SK-N-SH (cell line): ENCODE measurements at regions not wholly inside any gene's neighbourhood (a gene's known extent, or its start where the extent isn't known, plus 50 kb on each side); places are given as distances from the start of the nearest gene placed in this dataset.

Source experiments
- CTCF ChIA-PET: fragments of 300-600, 350-600 bp; formaldehyde crosslinking; extraction: SDS; loops from one replicate; lab custom pipeline; 2021; lab: Yijun Ruan, JAX
- POLR2A ChIA-PET: fragments of 350-600 bp; sonication (Branson Sonifier 250); formaldehyde crosslinking; extraction: SDS; loops from one replicate; lab custom pipeline; 2020; ENCODE audit warnings: antibody characterized with exemption, inconsistent platforms; lab: Yijun Ruan, JAX
- DNase-seq: peaks from one replicate; pipeline ENCODE4 v3.0.0; 2012
- H2AFZ ChIP-seq: fragments of 200-600 bp; sonication (generic); 2 replicates; pipeline ENCODE4 v1.8.1; 2016; ENCODE audit warnings: antibody characterized with exemption, mild to moderate bottlenecking, low read depth
- H3F3A ChIP-seq: fragments of 200-600 bp; sonication (generic); replicated peaks from 2 replicates; pipeline ENCODE3; 2016; ENCODE audit warnings: antibody characterized with exemption, mild to moderate bottlenecking; ENCODE audit not compliant: insufficient read depth
- H3K27ac ChIP-seq, 2 experiments: fragments of 200-500 bp in 1 of 2; fragments of 200-600 bp in 1 of 2; sonication (Bioruptor generic) in 1 of 2; sonication (generic), shearing (Covaris generic) in 1 of 2; 2 replicates each; pipeline versions ENCODE4 v1.5.1 to v1.6.1; 2014 to 2016; ENCODE audit warnings: low read depth in 2 of 2, inconsistent platforms in 1 of 2, low read length in 1 of 2, mild to moderate bottlenecking in 1 of 2, mixed read lengths in 1 of 2
- H3K27me3 ChIP-seq: fragments of 200-600 bp; sonication (generic), shearing (Covaris generic); 2 replicates; pipeline ENCODE4 v1.6.1; 2016; ENCODE audit warnings: mixed run types; ENCODE audit not compliant: insufficient read depth
- H3K36me3 ChIP-seq, 2 experiments: fragments of 200-500 bp in 1 of 2; fragments of 200-600 bp in 1 of 2; sonication (Bioruptor generic) in 1 of 2; sonication (generic) in 1 of 2; replicated peaks in 1 of 2; 2 replicates each; pipeline versions ENCODE3 to v1.5.1; 2014 to 2016; ENCODE audit warnings: low read length in 1 of 2, mild to moderate bottlenecking in 1 of 2; ENCODE audit not compliant: insufficient read depth in 2 of 2, control insufficient read depth in 1 of 2
- H3K4me1 ChIP-seq, 2 experiments: fragments of 200-500 bp in 1 of 2; fragments of 200-600 bp in 1 of 2; sonication (Bioruptor generic) in 1 of 2; sonication (generic), shearing (Covaris generic) in 1 of 2; 2 replicates each; pipeline versions ENCODE4 v1.5.1 to v1.6.1; 2014 to 2016; ENCODE audit warnings: low read depth in 1 of 2, low read length in 1 of 2, mixed run types in 1 of 2; ENCODE audit not compliant: insufficient read depth in 2 of 2, control insufficient read depth in 1 of 2
- H3K4me2 ChIP-seq: fragments of 200-600 bp; sonication (generic), shearing (Covaris generic); 2 replicates; pipeline ENCODE4 v1.6.1; 2017; ENCODE audit warnings: mixed run types
- H3K4me3 ChIP-seq, 2 experiments: fragments of 200-500 bp in 1 of 2; fragments of 200-600 bp in 1 of 2; sonication (Bioruptor generic) in 1 of 2; sonication (generic), shearing (Covaris generic) in 1 of 2; 2 replicates each; pipeline versions ENCODE4 v1.5.1 to v1.8.1; 2014 to 2016; ENCODE audit warnings: low read depth in 2 of 2, inconsistent platforms in 1 of 2, low read length in 1 of 2, mild to moderate bottlenecking in 1 of 2, mixed read lengths in 1 of 2, moderate library complexity in 1 of 2
- H3K79me2 ChIP-seq: fragments of 200-600 bp; sonication (generic); 2 replicates; pipeline ENCODE4 v1.8.1; 2017; ENCODE audit warnings: mild to moderate bottlenecking; ENCODE audit not compliant: insufficient read depth
- H3K9ac ChIP-seq: fragments of 200-600 bp; sonication (generic); 2 replicates; pipeline ENCODE4 v1.6.1; 2017; ENCODE audit warnings: mixed run types
- H3K9me2 ChIP-seq: fragments of 200-600 bp; sonication (generic); 2 replicates; pipeline ENCODE4 v1.6.1; 2017; ENCODE audit warnings: mixed run types
- H3K9me3 ChIP-seq: fragments of 200-600 bp; sonication (generic); 2 replicates; pipeline ENCODE4 v1.6.1; 2017; ENCODE audit warnings: mixed run types, mild to moderate bottlenecking, moderate library complexity
- H4K20me1 ChIP-seq: fragments of 200-600 bp; sonication (generic); 2 replicates; pipeline ENCODE4 v1.6.1; 2017; ENCODE audit warnings: mild to moderate bottlenecking, mixed run types; ENCODE audit not compliant: insufficient read depth
- EP300 ChIP-seq, 2 experiments: IDR thresholded peaks; 2 replicates each; pipeline versions ENCODE4 v1.4.0 to v1.6.1; 2012; ENCODE audit warnings: borderline replicate concordance in 1 of 2, low read depth in 1 of 2, low read length in 1 of 2
- EZH2phosphoT487 ChIP-seq: fragments of 200-600 bp; sonication (generic); IDR thresholded peaks from 2 replicates; pipeline ENCODE4 v1.6.1; 2017; ENCODE audit warnings: low read depth, mixed run types, mild to moderate bottlenecking, antibody characterized with exemption, moderate library complexity, borderline replicate concordance
- FOXJ3 ChIP-seq: sonication (generic); formaldehyde crosslinking; IDR thresholded peaks from 2 replicates; pipeline ENCODE4 v1.5.1; 2020; ENCODE audit warnings: mild to moderate bottlenecking, missing genetic modification reagents
- GATA2 ChIP-seq: sonication (generic); formaldehyde crosslinking; IDR thresholded peaks from 2 replicates; pipeline ENCODE4 v1.5.0; 2020; ENCODE audit warnings: mild to moderate bottlenecking, missing genetic modification reagents
- MXI1 ChIP-seq: IDR thresholded peaks from 2 replicates; pipeline ENCODE4 v1.6.1; 2012; ENCODE audit warnings: mild to moderate bottlenecking, low read depth, low read length, improper control_type of control experiment
- NFIC ChIP-seq: IDR thresholded peaks from 2 replicates; pipeline ENCODE4 v1.4.0; 2012; ENCODE audit warnings: borderline replicate concordance
- NRF1 ChIP-seq: IDR thresholded peaks from 2 replicates; pipeline ENCODE4 v1.6.1; 2012; ENCODE audit warnings: low read depth, mild to moderate bottlenecking, low read length
- PBX3 ChIP-seq: IDR thresholded peaks from 2 replicates; pipeline ENCODE4; 2012
- RAD21 ChIP-seq: IDR thresholded peaks from 2 replicates; pipeline ENCODE4 v1.6.1; 2012; ENCODE audit warnings: mild to moderate bottlenecking, low read length
- RFX5 ChIP-seq: IDR thresholded peaks from 2 replicates; pipeline ENCODE4 v1.6.1; 2012; ENCODE audit warnings: mild to moderate bottlenecking, improper control_type of control experiment, low read length
- SIN3A ChIP-seq: IDR thresholded peaks from 2 replicates; pipeline ENCODE4 v1.6.1; 2012; ENCODE audit warnings: low read depth, mild to moderate bottlenecking, low read length, moderate library complexity, borderline replicate concordance
- TAF1 ChIP-seq: IDR thresholded peaks from 2 replicates; pipeline ENCODE4 v1.6.1; 2012; ENCODE audit warnings: low read depth, mild to moderate bottlenecking, low read length, moderate library complexity, borderline replicate concordance
- TEAD4 ChIP-seq: IDR thresholded peaks from 2 replicates; pipeline ENCODE4 v1.4.0; 2012; ENCODE audit warnings: mild to moderate bottlenecking, borderline replicate concordance; ENCODE audit not compliant: insufficient read depth
- USF1 ChIP-seq: IDR thresholded peaks from 2 replicates; pipeline ENCODE4 v1.4.0; 2012; ENCODE audit warnings: low read depth, borderline replicate concordance
- WGBS: methylation state at CpG from one replicate; pipeline ENCODE4 v1.1.6; 2017; ENCODE audit warnings: low lambda C conversion rate; 5-methylcytosine and 5-hydroxymethylcytosine counted together
- TF ChIP-seq, protein P1 (sequence below): fragments of 200-600 bp; sonication (generic); IDR thresholded peaks from 2 replicates; pipeline ENCODE4 v1.6.1; 2017; ENCODE audit warnings: antibody characterized with exemption, mild to moderate bottlenecking, moderate library complexity
- TF ChIP-seq, protein P2 (sequence below): IDR thresholded peaks from 2 replicates; pipeline ENCODE4 v1.6.1; 2012; ENCODE audit warnings: mild to moderate bottlenecking, low read depth, low read length, moderate library complexity
- TF ChIP-seq, protein P3 (sequence below): fragments of 150-350 bp; IDR thresholded peaks from 2 replicates; pipeline ENCODE4 v1.6.1; 2017; ENCODE audit warnings: antibody characterized with exemption, low read length, low read depth, borderline replicate concordance

DNA sequence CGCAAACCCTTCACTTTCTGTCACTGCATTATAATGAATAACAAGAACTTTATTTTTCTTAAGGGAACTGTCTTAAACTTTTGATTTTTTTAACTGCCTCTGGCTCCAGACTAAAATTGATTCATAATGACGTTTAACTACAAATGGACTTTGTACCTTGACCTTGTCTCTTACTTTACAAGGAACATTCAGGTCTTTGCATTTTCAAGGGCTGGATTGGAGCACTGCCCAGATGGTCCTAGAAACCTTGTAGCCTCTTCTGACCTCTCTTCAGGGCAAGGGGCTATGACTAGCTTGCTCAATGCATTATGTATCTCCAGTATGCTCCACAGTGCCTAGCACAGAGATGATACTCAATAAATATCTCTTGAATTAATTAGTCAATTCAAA, 612.6 kb upstream of the CLINT1 start:
- POLR2A ChIA-PET = no interaction called here
- Histone ChIP-seq H3K79me2 (no peaks in the 10 kb centered on the region), H4K20me1 (no peaks in the 10 kb centered on the region), H3K4me3 (no peak overlapping the region), H3F3A (no peaks in the 10 kb centered on the region), H3K36me3 (no peaks in the 10 kb centered on the region), H3K4me1 (no peaks in the 10 kb centered on the region), H3K9ac (no peak overlapping the region), H3K4me2 (no peak overlapping the region), H3K9me3 (no peaks in the 10 kb centered on the region), H3K27me3 (peaks cover 5% of the 10 kb centered on the region; the same call in 1 of the 2 replicates), H2AFZ (no peak overlapping the region), H3K9me2 (no peaks in the 10 kb centered on the region), H3K27ac (no peak overlapping the region)
- no peak for DNase-seq
- 48% methylated on average over 2 of the region's 2 CpGs for WGBS
- TF ChIP-seq TEAD4 (no peak), FOXJ3 (CRISPR knock-in tag) (no peak)
- TF ChIP-seq, protein P1, sequence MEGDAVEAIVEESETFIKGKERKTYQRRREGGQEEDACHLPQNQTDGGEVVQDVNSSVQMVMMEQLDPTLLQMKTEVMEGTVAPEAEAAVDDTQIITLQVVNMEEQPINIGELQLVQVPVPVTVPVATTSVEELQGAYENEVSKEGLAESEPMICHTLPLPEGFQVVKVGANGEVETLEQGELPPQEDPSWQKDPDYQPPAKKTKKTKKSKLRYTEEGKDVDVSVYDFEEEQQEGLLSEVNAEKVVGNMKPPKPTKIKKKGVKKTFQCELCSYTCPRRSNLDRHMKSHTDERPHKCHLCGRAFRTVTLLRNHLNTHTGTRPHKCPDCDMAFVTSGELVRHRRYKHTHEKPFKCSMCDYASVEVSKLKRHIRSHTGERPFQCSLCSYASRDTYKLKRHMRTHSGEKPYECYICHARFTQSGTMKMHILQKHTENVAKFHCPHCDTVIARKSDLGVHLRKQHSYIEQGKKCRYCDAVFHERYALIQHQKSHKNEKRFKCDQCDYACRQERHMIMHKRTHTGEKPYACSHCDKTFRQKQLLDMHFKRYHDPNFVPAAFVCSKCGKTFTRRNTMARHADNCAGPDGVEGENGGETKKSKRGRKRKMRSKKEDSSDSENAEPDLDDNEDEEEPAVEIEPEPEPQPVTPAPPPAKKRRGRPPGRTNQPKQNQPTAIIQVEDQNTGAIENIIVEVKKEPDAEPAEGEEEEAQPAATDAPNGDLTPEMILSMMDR = no peak
- CTCF ChIA-PET = no interaction called here

DNA sequence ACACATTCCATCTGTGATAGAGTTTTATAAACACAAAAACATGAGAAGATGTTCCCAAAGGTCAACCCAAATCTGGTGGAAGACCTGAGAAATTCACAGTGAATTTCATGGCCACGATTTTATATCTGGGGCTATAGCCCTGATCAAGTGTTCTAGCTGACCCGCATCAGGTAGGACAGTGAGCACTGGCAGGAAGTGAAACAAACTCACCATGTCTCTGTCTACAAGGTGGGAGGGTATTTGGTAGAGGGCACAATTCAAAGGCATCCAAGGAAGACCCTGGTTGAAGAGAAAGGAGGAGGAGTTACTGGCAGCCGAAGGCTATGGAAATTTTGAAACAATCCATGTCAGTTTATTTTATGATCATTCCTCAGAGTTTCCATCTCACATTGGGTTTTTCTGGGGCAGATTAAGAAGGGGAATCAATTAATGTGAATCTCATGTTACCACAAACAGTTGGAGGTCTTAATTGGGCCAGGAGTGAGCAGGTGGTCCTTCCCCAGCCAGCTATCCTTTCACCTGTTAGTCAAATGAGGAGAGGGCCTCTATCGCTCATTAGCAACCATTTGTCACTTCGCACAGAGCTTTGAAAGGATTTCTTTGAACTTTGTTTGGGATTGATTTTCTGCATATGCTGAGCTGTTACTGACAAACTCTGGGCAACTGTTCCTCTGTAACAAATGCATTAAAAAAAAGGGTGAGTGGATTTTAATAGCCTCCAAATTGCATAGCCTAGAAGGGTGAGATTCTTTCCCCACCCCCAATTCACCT, 612.0 kb upstream of the CLINT1 start:
- H4K20me1 ChIP-seq = no peaks in the 10 kb centered on the region
- no peaks in the 10 kb centered on the region for H3K36me3 ChIP-seq
- H3K9ac ChIP-seq = no peak overlapping the region
- ChIA-PET POLR2A (no interaction called here), CTCF (no interaction called here)
- no peaks in the 10 kb centered on the region for H3K79me2 ChIP-seq
- H3F3A ChIP-seq = no peaks in the 10 kb centered on the region
- H3K27me3 ChIP-seq = peaks cover 5% of the 10 kb centered on the region; the same call in 1 of the 2 replicates
- WGBS = 58% methylated on average over 5 of the region's 5 CpGs
- no peak overlapping the region for H2AFZ ChIP-seq
- H3K4me1 ChIP-seq = no peaks in the 10 kb centered on the region
- H3K4me3 ChIP-seq = no peak overlapping the region
- TF ChIP-seq NFIC = no peak
- TF ChIP-seq, protein P2, sequence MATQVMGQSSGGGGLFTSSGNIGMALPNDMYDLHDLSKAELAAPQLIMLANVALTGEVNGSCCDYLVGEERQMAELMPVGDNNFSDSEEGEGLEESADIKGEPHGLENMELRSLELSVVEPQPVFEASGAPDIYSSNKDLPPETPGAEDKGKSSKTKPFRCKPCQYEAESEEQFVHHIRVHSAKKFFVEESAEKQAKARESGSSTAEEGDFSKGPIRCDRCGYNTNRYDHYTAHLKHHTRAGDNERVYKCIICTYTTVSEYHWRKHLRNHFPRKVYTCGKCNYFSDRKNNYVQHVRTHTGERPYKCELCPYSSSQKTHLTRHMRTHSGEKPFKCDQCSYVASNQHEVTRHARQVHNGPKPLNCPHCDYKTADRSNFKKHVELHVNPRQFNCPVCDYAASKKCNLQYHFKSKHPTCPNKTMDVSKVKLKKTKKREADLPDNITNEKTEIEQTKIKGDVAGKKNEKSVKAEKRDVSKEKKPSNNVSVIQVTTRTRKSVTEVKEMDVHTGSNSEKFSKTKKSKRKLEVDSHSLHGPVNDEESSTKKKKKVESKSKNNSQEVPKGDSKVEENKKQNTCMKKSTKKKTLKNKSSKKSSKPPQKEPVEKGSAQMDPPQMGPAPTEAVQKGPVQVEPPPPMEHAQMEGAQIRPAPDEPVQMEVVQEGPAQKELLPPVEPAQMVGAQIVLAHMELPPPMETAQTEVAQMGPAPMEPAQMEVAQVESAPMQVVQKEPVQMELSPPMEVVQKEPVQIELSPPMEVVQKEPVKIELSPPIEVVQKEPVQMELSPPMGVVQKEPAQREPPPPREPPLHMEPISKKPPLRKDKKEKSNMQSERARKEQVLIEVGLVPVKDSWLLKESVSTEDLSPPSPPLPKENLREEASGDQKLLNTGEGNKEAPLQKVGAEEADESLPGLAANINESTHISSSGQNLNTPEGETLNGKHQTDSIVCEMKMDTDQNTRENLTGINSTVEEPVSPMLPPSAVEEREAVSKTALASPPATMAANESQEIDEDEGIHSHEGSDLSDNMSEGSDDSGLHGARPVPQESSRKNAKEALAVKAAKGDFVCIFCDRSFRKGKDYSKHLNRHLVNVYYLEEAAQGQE = no peak
- TF ChIP-seq SIN3A = no peak
- no peak for TF ChIP-seq EZH2phosphoT487
- no peak for TF ChIP-seq PBX3
- no peak for TF ChIP-seq RFX5
- no peak for TF ChIP-seq USF1
- no peak for TF ChIP-seq NRF1
- no peak for TF ChIP-seq MXI1
- TF ChIP-seq EP300 (IDR thresholded peaks at IDR 0.05; ENCODE audit: borderline replicate concordance in 1 of 2, low read depth in 1 of 2, low read length in 1 of 2) = no peak
- TF ChIP-seq TAF1 = no peak
- TF ChIP-seq, protein P3, sequence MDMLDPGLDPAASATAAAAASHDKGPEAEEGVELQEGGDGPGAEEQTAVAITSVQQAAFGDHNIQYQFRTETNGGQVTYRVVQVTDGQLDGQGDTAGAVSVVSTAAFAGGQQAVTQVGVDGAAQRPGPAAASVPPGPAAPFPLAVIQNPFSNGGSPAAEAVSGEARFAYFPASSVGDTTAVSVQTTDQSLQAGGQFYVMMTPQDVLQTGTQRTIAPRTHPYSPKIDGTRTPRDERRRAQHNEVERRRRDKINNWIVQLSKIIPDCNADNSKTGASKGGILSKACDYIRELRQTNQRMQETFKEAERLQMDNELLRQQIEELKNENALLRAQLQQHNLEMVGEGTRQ = no peak
- no peak for TF ChIP-seq FOXJ3 (CRISPR knock-in tag)
- no peak for TF ChIP-seq GATA2 (CRISPR knock-in tag)
- no peak for TF ChIP-seq RAD21
- no peak for DNase-seq
- no peak overlapping the region for H3K27ac ChIP-seq
- H3K4me2 ChIP-seq = no peak overlapping the region
- H3K9me2 ChIP-seq = no peaks in the 10 kb centered on the region
- H3K9me3 ChIP-seq = no peaks in the 10 kb centered on the region
